Activated T-cell treated with anti-CD3 and anti-CD28 coated beads for 24 hours (primary cell): ENCODE measurements at regions not wholly inside any gene's neighbourhood (a gene's known extent, or its start where the extent isn't known, plus 50 kb on each side); places are given as distances from the start of the nearest gene placed in this dataset.

ENCODE experiments used
- DNase-seq: peaks from one replicate; pipeline ENCODE4 v3.0.0-alpha.2; 2020; ENCODE audit warnings: low read depth

DNA sequence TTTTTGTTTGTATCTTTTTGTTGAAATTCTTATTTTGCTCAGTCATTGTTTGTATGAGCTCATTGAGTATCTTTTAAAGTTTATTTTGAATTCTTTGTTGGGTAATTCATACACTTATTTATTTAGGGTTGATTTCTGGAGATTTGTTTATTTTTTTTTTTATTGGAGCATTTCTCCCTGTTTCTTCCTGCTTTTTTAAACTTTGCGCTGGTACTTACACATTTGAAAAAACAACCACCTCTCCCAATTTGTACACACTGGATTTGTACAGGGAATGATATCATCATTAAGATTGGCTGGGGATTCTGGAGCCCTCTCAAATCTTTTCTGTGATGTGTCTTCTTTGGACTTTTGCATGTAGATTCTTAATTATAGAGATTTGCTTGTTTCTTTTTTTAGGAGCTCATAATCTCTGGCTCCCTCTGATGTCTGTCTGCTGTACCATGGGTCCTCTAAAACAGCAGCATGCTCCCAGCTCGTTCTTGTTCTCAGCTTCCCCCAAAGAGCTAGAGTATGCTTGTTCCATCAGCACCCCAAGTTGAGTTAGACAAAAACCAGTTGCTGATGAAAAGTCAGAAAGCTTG, 310.7 kb downstream of the DUSP10 start:
- DNase-seq, result no peak

DNA sequence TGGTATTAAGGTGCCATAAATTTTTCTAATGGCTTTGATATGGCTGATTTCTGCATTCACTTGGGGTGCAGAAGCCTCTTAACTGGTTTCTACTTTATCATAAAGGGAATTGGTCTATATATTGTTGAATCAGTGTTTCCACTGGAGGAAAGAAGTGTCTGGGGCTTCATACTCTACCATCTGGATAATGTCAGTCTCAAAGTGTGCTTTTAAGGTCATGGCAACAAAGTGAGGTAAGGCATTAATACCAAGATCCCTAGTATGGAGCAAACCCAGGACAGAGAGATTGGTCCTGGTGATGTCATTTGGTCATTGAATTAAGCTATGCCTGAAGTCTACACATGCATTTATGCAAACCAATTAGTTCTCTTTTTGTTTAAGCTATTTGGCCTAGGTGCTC, 309.9 kb downstream of the DUSP10 start:
- DNase-seq, result no peak

DNA sequence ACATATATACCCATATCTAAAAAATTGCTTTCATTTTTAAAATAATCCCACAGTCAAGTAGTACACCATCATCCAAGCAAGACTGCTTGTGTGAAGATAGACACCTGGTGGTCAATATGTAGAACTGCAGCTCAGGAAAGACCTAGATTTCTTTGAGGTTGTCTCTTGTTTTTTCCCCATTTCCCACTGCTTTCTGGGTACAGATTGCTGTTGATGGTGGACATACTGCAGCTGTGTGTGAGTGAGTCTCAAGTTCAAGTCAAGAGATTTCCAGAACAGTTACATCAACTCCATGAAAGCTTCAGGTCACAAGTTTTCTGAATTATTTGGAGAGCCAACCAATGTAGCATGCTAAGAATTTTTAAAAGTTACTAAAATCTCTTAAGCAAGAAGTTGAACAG, 306.4 kb downstream of the DUSP10 start:
- no peak for DNase-seq

DNA sequence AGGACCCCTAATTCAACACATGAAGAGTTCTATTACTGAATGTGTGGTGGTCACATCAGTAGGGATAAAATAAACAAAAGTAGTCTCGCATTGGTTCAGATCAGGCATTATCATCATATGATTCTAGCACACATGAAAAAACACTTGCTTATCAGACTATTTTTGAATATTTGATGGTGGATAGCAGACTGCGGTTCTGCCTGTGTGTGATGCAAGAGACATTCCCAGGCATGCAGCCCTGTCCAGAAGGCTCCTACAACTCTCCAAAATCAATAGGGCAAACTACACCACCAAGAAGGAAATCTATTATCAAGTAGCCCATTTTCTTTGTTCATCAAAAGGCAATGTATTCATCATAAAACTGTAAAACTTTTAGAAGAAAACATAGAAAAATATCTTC, 304.7 kb downstream of the DUSP10 start:
- DNase-seq, result no peak

DNA sequence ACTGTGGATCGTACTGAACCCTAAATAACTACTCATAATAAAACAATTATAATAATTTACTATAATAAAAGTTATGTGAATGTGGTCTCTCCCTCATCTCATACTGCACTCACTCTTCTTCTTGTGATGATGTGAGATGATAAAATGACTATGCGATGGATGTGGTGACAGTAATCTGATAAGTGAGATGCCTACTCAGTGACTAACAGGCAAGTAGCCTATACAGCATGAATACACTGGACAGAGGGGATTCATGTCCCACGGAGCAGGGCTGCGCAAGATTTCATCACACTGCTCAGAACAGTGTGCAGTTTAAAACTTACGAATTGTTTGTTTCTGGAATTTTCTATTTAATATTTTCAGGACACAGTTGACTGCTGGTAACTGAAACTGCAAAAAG, 304.0 kb downstream of the DUSP10 start:
- DNase-seq, result no peak

DNA sequence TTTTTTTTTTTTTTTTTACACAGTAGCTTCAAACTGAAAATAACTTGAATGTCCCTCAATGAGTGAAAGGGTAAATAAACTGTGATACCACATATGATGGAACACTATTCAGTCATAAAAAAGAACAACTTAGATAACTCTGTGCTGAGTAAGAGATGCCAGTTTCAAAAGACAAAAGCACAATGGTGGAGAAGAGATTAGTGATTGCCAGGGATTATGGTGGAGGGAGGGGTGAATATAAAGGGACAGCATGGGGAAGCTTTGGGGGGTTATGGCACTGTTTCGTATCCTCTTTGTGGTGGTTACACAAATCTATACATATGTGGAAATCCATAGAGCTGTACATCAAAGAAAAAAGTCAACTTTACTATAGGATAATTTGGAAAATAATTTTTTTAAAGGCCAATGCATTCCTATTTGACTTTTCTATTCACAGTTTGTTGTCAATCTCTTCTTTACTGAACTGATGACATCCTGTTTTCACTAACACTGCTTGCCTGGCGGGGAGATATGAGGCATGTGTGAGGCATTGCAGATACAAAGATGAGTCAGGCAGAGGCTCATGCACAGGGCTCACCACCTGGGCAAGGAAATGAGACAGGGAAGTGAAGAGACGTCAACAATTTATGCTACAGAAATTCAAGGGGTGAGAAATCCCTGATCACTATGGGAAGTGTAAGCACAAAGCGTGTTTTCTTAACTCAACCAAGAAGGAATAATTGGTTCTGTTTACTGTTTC, 302.7 kb downstream of the DUSP10 start:
- DNase-seq, result peak; percentile 58

DNA sequence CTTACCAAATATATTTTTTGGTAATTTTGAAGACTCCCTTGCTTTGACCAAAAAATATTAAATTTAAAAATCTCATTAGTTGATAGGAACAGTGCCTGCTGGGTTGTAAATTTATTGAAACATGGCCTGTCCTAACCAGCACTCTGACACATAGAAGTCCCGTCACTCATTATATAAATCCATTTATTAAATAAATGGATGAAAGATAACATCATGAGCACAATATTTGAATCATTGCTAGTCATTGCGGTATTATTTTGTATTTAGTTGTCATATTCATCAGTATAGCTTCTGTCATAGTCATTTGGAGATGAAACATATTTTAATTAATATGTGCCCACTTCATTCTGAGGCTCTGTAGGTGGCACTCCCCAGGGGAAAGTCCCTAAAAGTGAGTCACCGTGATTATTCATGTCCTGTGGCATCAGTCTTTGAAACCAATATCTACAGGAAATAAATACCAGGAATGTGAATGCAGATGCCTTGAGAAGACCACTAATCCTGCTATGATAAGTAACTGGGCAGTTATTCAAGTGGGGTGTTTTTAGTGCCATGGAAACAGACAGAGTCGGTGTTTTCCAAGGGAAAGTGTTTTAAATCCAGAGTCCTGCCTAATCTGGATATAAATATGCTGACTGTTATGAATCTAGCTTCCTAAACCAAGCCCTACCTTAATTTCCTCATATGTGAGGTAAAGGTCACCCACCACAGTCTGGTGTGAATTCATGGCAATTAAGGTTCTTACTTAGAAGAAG, 302.0 kb downstream of the DUSP10 start:
- peak; percentile 44 for DNase-seq

DNA sequence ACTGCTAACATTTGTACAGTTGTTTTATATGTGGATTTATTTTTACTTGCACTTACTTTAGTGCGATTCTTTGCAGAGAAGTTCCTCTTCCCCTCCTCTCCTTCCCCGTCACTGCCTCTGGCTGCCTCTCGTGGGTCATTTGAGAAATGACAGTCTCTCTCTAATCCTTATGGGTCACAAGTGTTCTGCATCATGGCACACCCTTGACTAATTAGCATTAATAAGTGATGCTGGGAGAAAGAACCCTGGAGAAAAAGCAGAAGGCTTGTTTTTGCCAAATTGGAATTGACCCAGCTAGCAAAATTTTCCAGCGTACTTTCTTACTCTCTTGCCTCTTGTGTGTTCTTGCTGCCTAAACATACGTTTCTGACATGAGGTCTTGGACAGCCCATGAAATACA, 301.2 kb downstream of the DUSP10 start:
- no peak for DNase-seq

DNA sequence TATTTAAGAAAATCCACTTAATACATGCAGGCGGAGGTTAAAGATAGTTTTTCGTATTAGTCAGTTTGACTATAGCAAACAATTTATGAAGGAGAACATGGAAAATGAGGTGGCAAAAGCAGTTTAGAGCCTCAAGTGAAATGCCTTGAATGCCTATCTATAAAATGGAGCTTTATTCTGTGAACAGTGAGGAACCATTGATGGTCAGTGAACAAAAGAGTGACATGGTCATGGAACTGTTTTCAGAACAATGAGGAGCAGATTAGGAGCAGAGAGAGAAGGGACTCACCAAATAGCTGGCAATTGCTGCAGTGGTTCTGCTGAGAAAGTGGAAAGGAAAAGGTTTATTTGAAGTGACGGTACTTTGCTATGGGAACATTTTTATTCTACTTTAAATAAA, 299.8 kb downstream of the DUSP10 start:
- DNase-seq, result no peak

DNA sequence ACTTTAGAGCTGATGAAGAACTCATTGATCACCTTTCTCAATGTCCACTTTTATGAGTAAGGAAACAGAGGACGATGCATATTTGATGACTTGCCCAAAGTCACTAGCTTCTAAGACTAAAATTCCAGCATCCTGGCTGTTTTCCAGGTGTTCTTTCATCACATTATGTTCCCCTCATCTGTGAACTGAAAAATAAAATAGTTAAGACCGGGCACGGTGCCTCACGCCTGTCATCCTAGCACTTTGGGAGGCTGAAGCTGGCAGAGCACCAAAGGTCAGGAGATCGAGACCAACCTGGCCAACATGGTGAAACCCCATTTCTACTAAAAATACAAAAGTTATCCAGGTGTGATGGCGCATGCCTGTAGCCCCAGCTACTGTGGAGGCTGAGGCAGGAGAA, 297.5 kb downstream of the DUSP10 start:
- no peak for DNase-seq

DNA sequence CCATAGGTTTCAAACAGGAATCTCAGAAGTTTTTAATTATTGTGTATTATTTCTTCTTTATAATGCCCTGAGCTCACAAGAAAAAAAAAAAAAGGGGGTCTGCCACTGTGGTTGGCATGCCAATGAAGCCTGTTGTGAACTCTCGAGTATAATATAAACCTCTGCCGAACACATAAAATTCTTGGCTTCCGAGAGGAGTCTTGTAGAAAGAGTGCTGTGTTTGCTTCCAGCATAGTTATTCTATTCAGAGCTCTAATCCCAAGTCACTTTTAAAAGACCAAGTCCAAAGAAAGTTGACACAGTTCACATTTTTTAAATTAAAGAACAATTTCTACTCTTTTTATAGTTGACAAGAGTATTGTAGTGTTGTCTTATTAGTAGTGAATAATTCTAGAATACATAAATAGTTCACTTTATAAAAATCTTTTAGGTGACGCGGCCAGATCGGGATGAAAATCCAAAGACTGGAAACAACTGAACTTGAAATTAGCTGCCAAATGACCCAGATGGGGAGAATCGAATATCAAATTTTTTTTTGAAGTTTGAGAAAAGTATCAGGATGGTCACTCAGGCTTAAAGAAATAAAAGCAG, 293.2 kb downstream of the DUSP10 start:
- DNase-seq, result no peak

DNA sequence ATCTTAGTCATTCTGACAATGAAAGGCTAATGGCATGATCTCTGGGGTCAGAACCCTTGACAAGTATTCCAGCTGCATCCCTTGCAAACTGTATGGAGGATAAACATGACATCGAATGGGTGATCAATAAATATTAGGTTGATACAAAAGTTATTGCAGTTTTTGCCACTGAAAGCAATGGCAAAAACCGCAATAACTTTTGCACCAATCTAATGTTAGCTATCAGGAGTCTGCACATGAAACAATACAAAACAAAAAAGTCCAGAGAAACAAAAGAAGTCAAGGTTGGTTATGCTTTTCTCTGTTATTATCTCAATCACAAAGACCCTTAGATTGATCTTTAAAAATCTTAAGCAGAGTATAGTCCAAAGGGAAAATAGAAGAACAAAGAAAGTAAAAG, 292.7 kb downstream of the DUSP10 start:
- no peak for DNase-seq

DNA sequence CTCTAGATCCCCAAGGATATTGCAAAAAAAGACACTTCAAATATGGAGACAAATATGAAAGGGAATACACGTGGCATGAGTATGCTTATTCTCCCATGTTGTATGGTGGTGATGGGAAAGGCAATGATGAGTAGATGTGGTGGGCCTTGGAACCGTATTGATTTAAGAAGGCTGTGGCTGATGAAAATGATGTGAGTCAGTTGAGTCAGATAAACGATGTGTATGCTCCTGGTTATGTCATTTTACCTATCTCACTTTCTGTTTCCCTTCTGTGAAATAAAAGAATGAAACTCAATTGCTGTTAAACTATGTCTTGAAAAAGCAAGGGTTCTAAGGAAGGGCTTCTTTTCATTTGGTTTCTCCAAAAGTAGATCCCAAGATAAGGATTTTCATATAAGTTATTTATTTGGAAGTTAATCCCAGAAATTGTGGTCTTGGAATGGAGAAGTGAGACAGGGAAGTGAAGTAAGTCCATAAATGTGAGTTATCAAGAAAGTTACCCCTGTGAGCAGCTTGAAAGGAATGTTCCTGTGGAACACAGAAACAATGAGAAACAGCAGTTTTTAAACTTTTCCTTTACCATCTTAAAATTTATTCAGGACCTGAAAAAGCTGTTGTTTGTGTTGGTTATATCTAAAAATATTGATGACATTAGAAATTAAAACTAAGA, 292.0 kb downstream of the DUSP10 start:
- no peak for DNase-seq

DNA sequence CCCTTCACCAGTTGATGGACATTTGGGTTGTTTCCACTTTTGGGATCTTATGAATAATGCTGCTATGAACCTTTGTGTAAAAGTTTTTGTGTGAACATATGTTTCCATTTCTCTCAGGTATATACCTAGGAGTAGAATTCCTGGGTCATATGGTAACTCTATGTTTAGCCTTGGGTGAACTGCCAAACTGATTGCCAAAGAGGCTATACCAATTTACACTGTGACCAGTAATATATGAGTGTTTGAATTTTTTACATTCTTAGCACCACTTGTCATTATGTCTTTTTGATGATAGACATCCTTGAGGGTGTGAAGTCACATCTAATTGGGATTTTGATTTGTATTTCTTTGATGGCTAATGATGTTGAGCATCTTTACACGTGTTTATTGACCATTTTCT, 290.1 kb downstream of the DUSP10 start:
- no peak for DNase-seq

DNA sequence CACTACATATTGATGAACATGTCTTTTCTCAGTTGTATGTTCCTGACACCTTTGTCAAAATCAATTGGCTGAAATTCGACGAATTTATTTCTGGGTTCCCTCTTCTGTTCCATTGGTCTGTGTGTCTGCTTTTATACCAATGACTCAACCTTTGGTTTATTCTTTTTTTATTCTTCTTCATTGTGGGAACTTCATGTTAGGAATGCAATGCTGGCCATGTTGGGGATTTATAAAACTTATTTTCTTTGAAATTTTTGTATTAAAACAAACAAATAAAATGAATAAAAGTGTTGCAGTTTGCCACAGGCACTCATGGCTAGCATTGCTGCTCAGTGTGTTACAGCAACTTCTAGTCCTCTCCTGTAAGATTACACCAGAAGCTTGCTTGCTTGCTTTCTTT, 287.8 kb downstream of the DUSP10 start:
- no peak for DNase-seq

DNA sequence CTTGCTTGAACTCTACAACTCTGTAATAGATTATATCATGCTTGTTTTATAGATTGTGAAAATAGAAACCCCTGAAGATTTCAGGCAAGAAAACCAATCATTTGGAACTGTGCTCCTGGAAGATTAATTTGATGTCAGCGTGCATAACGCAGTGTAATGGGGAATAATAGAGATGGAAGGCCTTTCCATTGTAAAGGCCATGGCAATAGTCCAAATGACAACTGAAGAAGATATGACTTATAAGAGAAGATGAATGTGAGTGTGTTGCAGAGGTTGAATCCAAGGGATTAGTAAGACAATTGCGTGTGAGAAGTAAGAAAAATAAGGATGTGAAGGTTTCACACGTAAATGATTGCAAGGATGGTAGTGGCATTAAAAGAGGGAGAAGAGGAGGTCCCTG, 285.0 kb downstream of the DUSP10 start:
- no peak for DNase-seq

DNA sequence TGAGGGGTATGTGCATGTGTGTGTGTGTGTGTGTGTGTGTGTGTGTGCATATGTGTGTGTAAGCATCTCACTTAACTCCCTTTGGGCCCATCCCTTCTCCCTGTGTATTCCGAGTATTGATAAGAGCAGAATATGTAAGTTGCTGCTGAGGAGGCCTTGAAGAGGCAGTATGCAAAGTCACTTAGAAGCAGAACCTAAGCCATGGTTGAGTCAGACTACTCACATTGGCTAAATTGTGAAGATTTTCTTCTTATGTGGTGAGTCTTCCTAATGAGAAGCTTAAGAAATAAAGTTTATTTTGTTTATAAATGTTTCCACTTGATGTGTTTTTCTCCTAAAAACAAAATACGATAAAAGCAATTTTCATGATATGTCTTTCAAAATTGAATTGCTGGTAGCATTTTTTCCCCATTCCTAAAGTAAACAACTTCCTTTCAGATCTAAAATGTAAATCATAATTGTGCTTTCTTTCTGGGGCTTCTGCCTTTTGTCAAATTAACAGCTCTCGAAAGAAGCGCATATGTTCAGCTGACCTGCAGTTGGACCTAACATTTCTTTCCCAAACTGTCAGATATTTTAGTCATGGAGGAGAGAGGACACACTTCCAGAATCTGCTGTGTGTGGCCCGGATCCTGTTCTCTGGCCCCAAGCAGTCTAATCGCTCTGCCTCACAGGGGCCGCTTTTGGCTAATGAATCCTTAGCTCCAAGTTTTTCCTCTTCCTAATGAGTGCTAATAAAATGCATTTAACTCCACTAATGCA, 284.0 kb downstream of the DUSP10 start:
- no peak for DNase-seq

DNA sequence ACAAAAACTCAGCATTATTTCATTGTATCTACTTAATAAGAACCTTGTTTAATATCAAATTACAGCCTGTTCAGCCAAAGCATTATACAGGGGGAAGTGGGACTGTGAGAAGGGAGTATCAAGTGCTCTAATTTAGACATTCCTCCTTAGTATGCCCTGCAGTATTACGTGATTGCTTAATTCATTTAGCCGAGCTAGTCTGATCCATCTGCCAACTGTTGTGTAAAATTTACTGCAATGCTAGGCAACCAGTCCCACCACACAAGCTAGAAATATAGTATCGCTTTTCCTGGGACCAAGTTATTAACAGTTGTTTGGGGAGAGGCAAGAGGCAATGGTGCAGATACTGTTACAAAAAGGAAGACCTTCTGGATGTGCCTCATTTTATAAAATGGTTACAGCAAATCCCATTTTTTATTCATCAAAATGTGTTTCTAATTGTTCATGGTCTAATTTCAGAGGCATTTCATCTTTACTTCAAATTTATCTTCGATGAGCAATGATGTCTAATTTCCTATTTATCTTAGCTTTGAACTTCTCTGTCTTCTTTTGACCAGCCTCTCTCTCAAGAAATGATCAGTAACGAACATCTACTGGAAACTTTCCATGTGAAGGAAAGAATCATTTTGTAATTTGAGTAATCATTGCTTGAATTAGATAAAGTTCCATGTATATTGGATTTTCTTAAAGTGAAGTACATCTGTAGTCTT, 283.3 kb downstream of the DUSP10 start:
- DNase-seq, result no peak

DNA sequence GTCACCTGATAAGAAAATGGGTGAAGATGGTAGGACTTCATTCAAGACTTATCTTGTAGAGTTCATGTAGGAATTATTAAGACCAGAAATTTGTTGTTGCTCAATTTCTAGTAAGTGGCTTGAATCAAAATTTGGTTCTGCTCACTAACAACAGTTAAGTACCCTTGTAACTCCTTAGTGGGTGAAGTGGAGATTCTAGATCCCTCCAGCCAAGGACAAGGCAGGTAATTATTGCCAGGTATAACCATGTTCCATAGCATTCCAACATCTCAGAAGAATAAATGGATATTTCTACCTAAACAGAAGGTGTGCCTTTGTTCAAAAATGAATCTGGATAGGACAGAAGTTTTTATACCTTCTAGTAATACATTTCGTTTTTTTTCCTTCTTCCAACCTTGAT, 282.3 kb downstream of the DUSP10 start:
- no peak for DNase-seq

DNA sequence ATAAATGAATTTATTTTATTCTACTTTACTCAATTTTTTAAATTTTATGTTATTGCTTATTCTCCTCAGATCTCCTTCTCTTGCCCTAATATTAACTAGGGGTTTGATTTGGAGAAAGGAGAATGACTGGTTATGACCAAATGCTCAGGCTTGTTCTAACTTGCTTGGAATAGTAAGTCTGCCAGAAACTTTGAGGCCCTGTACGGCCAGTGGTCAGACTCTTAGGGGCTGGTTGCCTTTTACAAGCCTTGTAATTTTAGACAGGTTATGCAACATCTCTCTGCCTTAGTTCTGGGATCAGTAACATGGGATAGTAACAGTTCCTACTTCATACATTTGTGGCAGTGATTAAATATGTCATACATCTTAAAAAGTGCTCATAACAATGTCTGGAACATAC, 279.5 kb downstream of the DUSP10 start:
- no peak for DNase-seq

DNA sequence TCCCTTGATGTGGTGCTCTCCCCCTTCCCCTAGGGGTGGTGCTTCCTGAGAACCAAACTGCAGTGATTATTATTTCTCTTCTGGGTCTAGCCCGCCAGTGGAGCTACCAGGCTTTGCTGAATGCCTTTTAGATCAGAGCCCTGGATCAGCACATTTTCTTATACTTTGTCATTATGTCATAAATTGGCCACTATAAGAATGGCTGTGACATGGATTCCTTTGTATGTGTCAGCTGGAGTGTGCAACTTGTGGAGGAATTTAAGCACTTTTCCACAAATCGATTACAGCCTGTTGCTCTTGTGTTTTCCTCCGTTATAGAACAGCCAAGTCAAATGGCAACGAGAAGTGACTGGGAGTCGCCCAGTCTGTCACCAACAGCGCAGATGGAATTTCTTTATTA, 273.3 kb downstream of the DUSP10 start:
- DNase-seq, result no peak
